ENCODE measurements at regions not wholly inside any gene's neighbourhood (a gene's known extent, or its start where the extent isn't known, plus 50 kb on each side); places are given as distances from the start of the nearest gene placed in this dataset.

GRCh38 chr13:105915146-105915850, 620.2 kb downstream of the EFNB2 start:
- peak overlapping the region in 2 of 4 experiments; percentile 8 to 39 for H3K4me3 ChIP-seq (replicated peaks in 1 of 4; ENCODE audit: control extremely low read depth in 1 of 4, insufficient read depth in 1 of 4, low read depth in 3 of 4, low read length in 4 of 4)
- no peak overlapping the region for H3K9ac ChIP-seq (ENCODE audit: insufficient read depth, low read length)
- H3K4me1 ChIP-seq (ENCODE audit: control insufficient read depth, extremely low read depth, insufficient read depth, low read length): peaks cover 13% of the 10 kb centered on the region
- H3K27me3 ChIP-seq (ENCODE audit: control insufficient read depth, insufficient read depth, low read length): no peaks in the 10 kb centered on the region
- H3K79me2 ChIP-seq (ENCODE audit: control insufficient read depth, insufficient read depth, low read length): no peaks in the 10 kb centered on the region
- DNase-seq (ENCODE audit: low read depth in 2 of 2): peak in 1 of 2 donors; percentile 33
- H3K9me3 ChIP-seq (ENCODE audit: control insufficient read depth, insufficient read depth, low read depth, low read length): no peaks in the 10 kb centered on the region
- no peaks in the 10 kb centered on the region for H4K20me1 ChIP-seq (ENCODE audit: control insufficient read depth, extremely low read depth, insufficient read depth, low read length)
- TF ChIP-seq CTCF (conservative IDR thresholded peaks at IDR 0.05 in 1 of 2, IDR thresholded peaks at IDR 0.05 in 1 of 2; ENCODE audit: low read depth in 1 of 2, low read length in 2 of 2): no peak
- TF ChIP-seq EZH2 (IDR thresholded peaks at IDR 0.05; ENCODE audit: low read length, missing control alignments): no peak
- H3K4me2 ChIP-seq (ENCODE audit: extremely low read depth, insufficient read depth, low read length): peak overlapping the region; percentile 36
- H2AFZ ChIP-seq (ENCODE audit: low read length): no peak overlapping the region
- H3K36me3 ChIP-seq (ENCODE audit: control insufficient read depth, insufficient read depth, low read length): no peaks in the 10 kb centered on the region
- peak overlapping the region; percentile 66 for H3K27ac ChIP-seq (ENCODE audit: insufficient read depth, low read length)

- Histone ChIP-seq H3K4me1 (ENCODE audit: control insufficient read depth, extremely low read depth, insufficient read depth, low read length) (peaks cover 7% of the 10 kb centered on the region), H3K27me3 (ENCODE audit: control insufficient read depth, insufficient read depth, low read length) (no peaks in the 10 kb centered on the region), H3K27ac (ENCODE audit: insufficient read depth, low read length) (peak overlapping the region; percentile 66), H4K20me1 (ENCODE audit: control insufficient read depth, extremely low read depth, insufficient read depth, low read length) (no peaks in the 10 kb centered on the region), H3K4me3 (replicated peaks in 1 of 4; ENCODE audit: control extremely low read depth in 1 of 4, insufficient read depth in 1 of 4, low read depth in 3 of 4, low read length in 4 of 4) (peak overlapping the region in 2 of 4 experiments; percentile 8 to 39), H3K36me3 (ENCODE audit: control insufficient read depth, insufficient read depth, low read length) (no peaks in the 10 kb centered on the region), H3K9me3 (ENCODE audit: control insufficient read depth, insufficient read depth, low read depth, low read length) (no peaks in the 10 kb centered on the region), H3K4me2 (ENCODE audit: extremely low read depth, insufficient read depth, low read length) (peak overlapping the region; percentile 36), H3K79me2 (ENCODE audit: control insufficient read depth, insufficient read depth, low read length) (no peaks in the 10 kb centered on the region), H3K9ac (ENCODE audit: insufficient read depth, low read length) (no peak overlapping the region), H2AFZ (ENCODE audit: low read length) (peak overlapping the region; percentile 41)
- TF ChIP-seq EZH2 (IDR thresholded peaks at IDR 0.05; ENCODE audit: low read length, missing control alignments) (no peak), CTCF (conservative IDR thresholded peaks at IDR 0.05 in 1 of 2, IDR thresholded peaks at IDR 0.05 in 1 of 2; ENCODE audit: low read depth in 1 of 2, low read length in 2 of 2) (no peak)
- peak; percentile 84 to 98 for DNase-seq (ENCODE audit: low read depth in 2 of 2)
Observed at GRCh38 chr13:105914291-105915036, 621.0 kb downstream of the EFNB2 start.

- H3K4me2 ChIP-seq (ENCODE audit: extremely low read depth, insufficient read depth, low read length): no peak overlapping the region
- no peaks in the 10 kb centered on the region for H4K20me1 ChIP-seq (ENCODE audit: control insufficient read depth, extremely low read depth, insufficient read depth, low read length)
- no peaks in the 10 kb centered on the region for H3K79me2 ChIP-seq (ENCODE audit: control insufficient read depth, insufficient read depth, low read length)
- TF ChIP-seq CTCF (conservative IDR thresholded peaks at IDR 0.05 in 1 of 2, IDR thresholded peaks at IDR 0.05 in 1 of 2; ENCODE audit: low read depth in 1 of 2, low read length in 2 of 2) (no peak), EZH2 (IDR thresholded peaks at IDR 0.05; ENCODE audit: low read length, missing control alignments) (no peak)
- no peak overlapping the region for H3K4me3 ChIP-seq (replicated peaks in 1 of 4; ENCODE audit: control extremely low read depth in 1 of 4, insufficient read depth in 1 of 4, low read depth in 3 of 4, low read length in 4 of 4)
- peak in 1 of 2 donors; percentile 46 for DNase-seq (ENCODE audit: low read depth in 2 of 2)
- H2AFZ ChIP-seq (ENCODE audit: low read length): no peak overlapping the region
- no peaks in the 10 kb centered on the region for H3K27me3 ChIP-seq (ENCODE audit: control insufficient read depth, insufficient read depth, low read length)
- H3K27ac ChIP-seq (ENCODE audit: insufficient read depth, low read length): no peak overlapping the region
- H3K4me1 ChIP-seq (ENCODE audit: control insufficient read depth, extremely low read depth, insufficient read depth, low read length): no peaks in the 10 kb centered on the region
- no peak overlapping the region for H3K9ac ChIP-seq (ENCODE audit: insufficient read depth, low read length)
- no peaks in the 10 kb centered on the region for H3K36me3 ChIP-seq (ENCODE audit: control insufficient read depth, insufficient read depth, low read length)
- H3K9me3 ChIP-seq (ENCODE audit: control insufficient read depth, insufficient read depth, low read depth, low read length): no peaks in the 10 kb centered on the region
Observed at GRCh38 chr13:105908586-105908985, 626.9 kb downstream of the EFNB2 start.
